CD4-positive, alpha-beta T cell treated with Interleukin-2 at 100 ng/mL for 4 hours (primary cell): ENCODE measurements at regions not wholly inside any gene's neighbourhood (a gene's known extent, or its start where the extent isn't known, plus 50 kb on each side); places are given as distances from the start of the nearest gene placed in this dataset.
A peak's percentile ranks its signal among the peaks of the same experiment; 100 is the strongest.

Experiments
- DNase-seq: peaks from one replicate; pipeline ENCODE4 v3.0.0-alpha.2; 2020; ENCODE audit warnings: low spot score

DNA sequence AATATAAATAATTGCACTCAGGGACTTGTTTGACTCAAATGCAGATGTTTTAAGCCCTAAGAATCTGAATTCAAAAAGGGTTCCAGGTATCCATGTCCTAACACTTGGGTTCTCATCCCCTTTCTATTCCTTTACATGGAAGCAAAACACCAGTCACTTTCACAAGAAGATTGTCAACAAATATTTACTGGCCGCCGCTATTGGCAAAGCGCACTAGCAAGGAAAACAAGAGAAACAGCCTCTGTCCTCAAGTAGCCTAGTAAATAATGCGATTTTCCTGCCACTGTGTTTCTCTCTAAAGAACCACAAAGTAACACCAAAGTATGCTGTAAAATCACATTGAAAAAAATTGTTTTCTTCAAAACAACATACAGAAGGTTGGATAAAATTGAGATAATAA lies 66.7 kb upstream of the EZH2 start:
- DNase-seq, result no peak

DNA sequence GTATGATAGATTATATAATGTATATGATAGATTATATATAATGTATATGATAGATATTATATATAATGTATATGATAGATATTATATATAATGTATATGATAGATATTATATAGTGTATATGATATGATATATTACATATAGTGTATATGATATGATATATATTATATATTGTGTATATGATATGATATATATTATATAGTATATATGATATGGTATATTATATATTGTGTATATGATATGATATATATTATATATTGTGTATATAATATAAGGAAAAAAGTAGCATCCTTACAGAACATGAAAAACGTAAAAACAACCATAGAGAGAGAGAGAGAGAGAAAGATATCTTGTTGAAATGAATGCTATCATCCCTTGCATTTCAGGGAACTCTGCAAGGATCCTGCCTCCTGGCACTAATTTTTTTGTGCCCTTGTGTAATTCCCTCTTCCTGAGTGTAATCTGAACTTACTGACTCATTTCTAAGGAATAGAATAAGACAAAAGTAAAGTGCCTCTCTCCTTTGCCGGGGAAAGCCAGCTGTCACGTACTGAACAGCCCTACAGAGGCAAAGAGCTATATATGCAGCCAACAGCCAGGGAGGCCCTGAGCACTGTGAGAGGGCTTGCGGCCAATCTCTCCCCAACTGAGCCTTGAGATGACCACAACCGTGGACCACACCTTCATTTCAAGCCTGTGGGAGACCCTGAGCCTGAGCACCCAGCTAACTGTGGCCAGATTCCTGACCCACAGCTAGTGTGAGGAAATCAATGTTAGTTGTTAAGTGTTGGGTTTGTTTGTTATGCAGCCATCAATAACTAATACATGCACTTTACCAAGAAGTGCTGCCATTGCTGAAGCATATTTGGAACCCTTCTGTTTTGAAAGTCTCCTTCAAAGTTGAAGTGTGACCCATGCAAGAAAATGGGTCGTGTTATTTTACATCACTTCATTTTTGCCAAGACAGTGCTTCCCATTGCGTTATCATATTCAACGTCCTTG lies 61.1 kb upstream of the EZH2 start:
- DNase-seq, result no peak

DNA sequence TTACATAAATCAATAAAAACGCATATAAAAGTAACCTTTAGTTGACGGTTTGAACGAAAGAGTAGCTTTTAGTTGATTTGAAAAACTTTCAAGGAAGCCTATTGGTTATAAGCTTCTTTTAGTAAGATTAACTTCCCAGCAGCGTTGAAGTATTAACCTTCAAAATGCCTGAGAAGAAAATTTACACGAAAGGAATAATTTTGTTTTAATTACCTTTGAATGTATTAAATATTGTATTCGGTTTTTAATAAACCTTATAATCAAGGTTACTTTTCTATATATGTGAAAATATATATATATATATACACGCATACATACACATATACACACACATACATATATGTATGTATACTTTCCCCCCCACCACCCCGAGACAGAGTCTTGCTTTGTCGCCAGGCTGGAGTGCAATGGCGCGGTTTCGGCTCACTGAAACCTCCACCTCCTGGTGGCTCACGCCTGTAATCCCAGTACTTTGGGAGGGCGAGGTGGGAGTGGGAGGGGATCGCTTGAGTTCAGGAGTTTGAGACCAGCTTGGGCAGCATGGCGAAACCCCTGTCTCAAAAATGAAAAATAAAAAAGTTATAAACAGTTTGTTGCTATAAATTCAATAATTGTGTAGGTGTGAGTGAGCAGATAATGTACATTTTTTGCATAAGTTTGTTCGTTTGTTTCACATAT lies 57.6 kb upstream of the EZH2 start:
- peak; percentile 66 for DNase-seq

DNA sequence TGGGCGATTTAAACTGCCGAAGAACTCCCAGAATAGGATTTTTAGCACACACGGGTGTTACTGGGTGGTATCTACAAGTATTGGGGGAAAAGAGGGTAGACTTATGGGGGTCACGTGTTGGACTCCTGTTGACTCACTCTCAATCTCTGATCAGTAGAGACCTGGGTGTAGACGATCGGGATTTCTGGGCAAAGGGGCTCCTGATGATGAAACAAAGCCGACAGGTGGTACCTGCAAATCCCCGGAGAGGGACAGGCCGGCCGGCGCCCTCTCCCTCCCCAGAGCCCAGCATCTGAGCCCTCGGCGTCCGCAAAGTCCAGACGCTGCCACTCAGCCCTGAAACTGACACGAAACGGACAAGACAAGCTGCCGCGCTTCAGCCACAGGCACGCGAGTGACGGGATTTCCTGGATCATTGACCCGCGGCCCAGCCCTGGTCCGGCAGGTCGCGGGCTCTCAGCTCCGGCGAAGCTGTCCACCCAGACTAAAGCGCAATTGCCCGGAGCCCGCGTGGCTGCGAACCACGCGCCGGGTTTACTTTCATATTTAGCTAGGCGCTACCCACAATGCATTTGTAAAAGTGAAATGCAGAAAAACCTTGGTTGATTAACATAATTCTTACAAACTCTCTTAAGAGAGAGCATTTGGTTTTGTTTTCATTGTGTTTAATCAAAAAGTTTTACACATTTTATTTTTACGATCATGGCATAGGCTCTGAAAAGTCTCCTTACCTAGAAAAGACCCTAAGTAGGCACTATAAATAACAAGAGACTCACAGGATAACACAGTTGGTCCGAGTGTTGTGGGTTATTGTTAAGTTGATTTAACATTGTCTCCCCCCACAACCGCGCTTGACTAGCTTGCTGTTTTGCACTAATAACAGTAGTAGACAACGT lies 56.9 kb upstream of the EZH2 start:
- DNase-seq, result peak; percentile 78

DNA sequence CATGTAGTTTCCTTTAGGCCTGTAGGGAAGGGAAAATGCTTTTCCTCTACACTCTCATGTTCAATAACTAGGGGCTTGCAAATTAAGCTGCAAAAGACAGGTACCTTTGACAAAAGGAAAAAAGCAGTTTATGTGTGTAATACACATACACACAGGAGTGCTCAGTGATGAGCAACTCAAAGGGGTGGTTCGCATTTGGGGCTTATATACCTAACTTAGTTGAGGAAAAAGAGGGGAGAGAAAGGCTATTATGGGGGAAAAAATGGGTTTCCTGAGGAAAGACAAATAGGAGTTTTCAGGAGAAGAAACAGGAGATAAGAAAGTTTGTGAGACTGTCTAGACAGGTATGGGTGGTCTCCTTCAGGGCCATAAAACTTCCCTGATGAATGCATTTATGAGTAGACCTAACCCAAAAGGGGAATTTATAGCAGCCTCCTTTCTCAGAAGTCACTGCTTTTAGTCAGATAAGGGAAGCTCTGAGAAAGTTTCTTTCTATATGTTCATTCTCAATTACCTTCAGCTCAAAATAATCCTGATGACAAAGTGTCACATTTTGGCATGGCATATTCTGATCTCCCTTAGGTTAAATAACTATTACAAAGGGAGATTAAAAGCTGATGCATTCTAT lies 55.2 kb upstream of the EZH2 start:
- DNase-seq, result peak; percentile 20

DNA sequence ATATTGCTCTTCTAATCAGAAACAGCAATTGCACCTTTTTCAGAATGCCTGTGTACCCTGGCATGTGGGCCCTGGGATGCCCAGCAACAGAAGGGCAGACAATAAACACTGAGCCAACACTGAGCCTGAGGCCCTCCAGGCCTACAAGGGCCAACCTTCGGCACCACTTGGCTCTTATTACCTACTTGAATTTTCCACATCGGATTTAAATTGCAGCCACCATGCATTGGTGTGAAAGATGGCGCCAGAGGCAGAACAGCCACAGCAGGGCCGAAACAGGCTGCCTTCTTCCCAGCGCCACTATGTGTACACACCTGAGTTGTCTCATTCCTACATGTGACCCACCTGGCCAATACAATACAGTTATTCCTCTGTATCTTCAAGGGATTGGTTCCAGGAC lies 51.4 kb upstream of the EZH2 start:
- no peak for DNase-seq
